ENCODE measurements at regions not wholly inside any gene's neighbourhood (a gene's known extent, or its start where the extent isn't known, plus 50 kb on each side); places are given as distances from the start of the nearest gene placed in this dataset.

GRCh38 chr11:28476864-28477263 is 368.7 kb downstream of the METTL15 start:
- H3K9ac ChIP-seq (ENCODE audit: low read length in 3 of 3), result no peak overlapping the region
- intact Hi-C loops (cut with DNase I), result no loop called here
- H3K4me3 ChIP-seq (ENCODE audit: low read length in 3 of 3), result no peak overlapping the region
- TF ChIP-seq CTCF (IDR thresholded peaks at IDR 0.05; ENCODE audit: borderline replicate concordance, extremely low read depth, insufficient read depth), result no peak
- no peak overlapping the region for H3K27ac ChIP-seq (ENCODE audit: low read depth in 2 of 2, low read length in 2 of 2)
- FAIRE-seq (no peak), DNase-seq (no peak)
- no peaks in the 10 kb centered on the region for H3K9me3 ChIP-seq (ENCODE audit: control insufficient read depth in 2 of 3, insufficient read depth in 1 of 3, low read length in 3 of 3)
- H3K4me1 ChIP-seq (ENCODE audit: control insufficient read depth in 2 of 3, insufficient read depth in 2 of 3, low read depth in 1 of 3, low read length in 3 of 3), result no peaks in the 10 kb centered on the region
- no peaks in the 10 kb centered on the region for H3K27me3 ChIP-seq (ENCODE audit: control insufficient read depth, insufficient read depth, low read length)
- H3K36me3 ChIP-seq (ENCODE audit: control insufficient read depth in 2 of 3, insufficient read depth in 3 of 3, low read length in 3 of 3), result no peaks in the 10 kb centered on the region

GRCh38 chr11:28476049-28476448 is 367.9 kb downstream of the METTL15 start:
- Histone ChIP-seq H3K27me3 (ENCODE audit: control insufficient read depth, insufficient read depth, low read length) (no peaks in the 10 kb centered on the region), H3K9me3 (ENCODE audit: control insufficient read depth in 2 of 3, insufficient read depth in 1 of 3, low read length in 3 of 3) (no peaks in the 10 kb centered on the region), H3K9ac (ENCODE audit: low read length in 3 of 3) (no peak overlapping the region), H3K4me3 (ENCODE audit: low read length in 3 of 3) (no peak overlapping the region), H3K27ac (ENCODE audit: low read depth in 2 of 2, low read length in 2 of 2) (no peak overlapping the region), H3K4me1 (ENCODE audit: control insufficient read depth in 2 of 3, insufficient read depth in 2 of 3, low read depth in 1 of 3, low read length in 3 of 3) (no peaks in the 10 kb centered on the region), H3K36me3 (ENCODE audit: control insufficient read depth in 2 of 3, insufficient read depth in 3 of 3, low read length in 3 of 3) (no peaks in the 10 kb centered on the region)
- intact Hi-C loops (cut with DNase I), result no loop called here
- peak in 1 of 5 donors; percentile 39 for DNase-seq
- FAIRE-seq, result no peak
- TF ChIP-seq CTCF (IDR thresholded peaks at IDR 0.05; ENCODE audit: borderline replicate concordance, extremely low read depth, insufficient read depth), result no peak

DNA sequence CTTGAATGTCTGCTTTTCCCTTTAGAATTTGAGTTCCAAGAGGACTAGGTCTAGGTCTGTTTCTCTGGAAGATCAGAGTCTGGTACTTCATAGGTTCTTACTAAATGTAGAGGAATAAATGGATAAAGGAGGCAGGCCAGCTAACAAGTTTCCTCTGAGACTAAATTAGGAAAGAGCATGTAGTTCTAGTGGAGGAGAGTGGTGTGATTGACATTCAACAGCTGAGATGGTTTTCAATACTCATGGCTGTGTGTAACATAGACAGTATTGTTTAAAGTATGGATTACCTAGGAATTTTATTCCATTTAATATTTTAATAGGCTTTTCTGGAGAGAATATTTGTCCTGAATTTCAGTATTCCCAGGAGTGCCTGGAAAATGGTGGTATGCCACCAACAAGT is 364.7 kb downstream of the METTL15 start:
- Histone ChIP-seq H3K27me3 (ENCODE audit: control insufficient read depth, insufficient read depth, low read length) (no peaks in the 10 kb centered on the region), H3K36me3 (ENCODE audit: control insufficient read depth in 2 of 3, insufficient read depth in 3 of 3, low read length in 3 of 3) (no peaks in the 10 kb centered on the region), H3K9ac (ENCODE audit: low read length in 3 of 3) (no peak overlapping the region), H3K9me3 (ENCODE audit: control insufficient read depth in 2 of 3, insufficient read depth in 1 of 3, low read length in 3 of 3) (no peaks in the 10 kb centered on the region), H3K4me3 (ENCODE audit: low read length in 3 of 3) (no peak overlapping the region), H3K27ac (ENCODE audit: low read depth in 2 of 2, low read length in 2 of 2) (no peak overlapping the region), H3K4me1 (ENCODE audit: control insufficient read depth in 2 of 3, insufficient read depth in 2 of 3, low read depth in 1 of 3, low read length in 3 of 3) (no peaks in the 10 kb centered on the region)
- no peak for FAIRE-seq
- intact Hi-C loops (cut with DNase I), result no loop called here
- DNase-seq, result no peak
- TF ChIP-seq CTCF (IDR thresholded peaks at IDR 0.05; ENCODE audit: borderline replicate concordance, extremely low read depth, insufficient read depth), result no peak

DNA sequence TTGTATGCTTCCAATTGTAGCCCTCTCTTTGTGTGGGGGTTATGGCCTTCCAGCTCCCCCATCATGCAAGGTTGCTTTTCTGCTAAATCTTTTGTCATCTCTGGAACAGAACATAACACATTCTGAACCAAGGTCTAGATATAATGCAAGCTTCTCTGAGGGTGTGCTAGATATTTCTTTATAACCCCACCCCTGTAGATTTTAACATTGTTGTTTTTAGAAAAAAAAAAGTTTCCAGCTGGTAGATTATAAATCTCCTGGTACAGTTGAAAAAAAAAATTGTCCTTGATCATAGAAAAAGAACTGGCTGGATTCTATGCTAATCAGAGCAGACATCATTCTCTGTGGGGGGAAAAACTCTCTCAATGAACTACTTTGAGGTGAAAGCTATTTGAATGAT is 363.3 kb downstream of the METTL15 start:
- DNase-seq (no peak), FAIRE-seq (no peak)
- no peak overlapping the region for H3K4me3 ChIP-seq (ENCODE audit: low read length in 3 of 3)
- no peaks in the 10 kb centered on the region for H3K36me3 ChIP-seq (ENCODE audit: control insufficient read depth in 2 of 3, insufficient read depth in 3 of 3, low read length in 3 of 3)
- H3K9me3 ChIP-seq (ENCODE audit: control insufficient read depth in 2 of 3, insufficient read depth in 1 of 3, low read length in 3 of 3), result no peaks in the 10 kb centered on the region
- intact Hi-C loops (cut with DNase I), result no loop called here
- TF ChIP-seq CTCF (IDR thresholded peaks at IDR 0.05; ENCODE audit: borderline replicate concordance, extremely low read depth, insufficient read depth), result no peak
- H3K27ac ChIP-seq (ENCODE audit: low read depth in 2 of 2, low read length in 2 of 2), result no peak overlapping the region
- H3K9ac ChIP-seq (ENCODE audit: low read length in 3 of 3), result no peak overlapping the region
- no peaks in the 10 kb centered on the region for H3K27me3 ChIP-seq (ENCODE audit: control insufficient read depth, insufficient read depth, low read length)
- H3K4me1 ChIP-seq (ENCODE audit: control insufficient read depth in 2 of 3, insufficient read depth in 2 of 3, low read depth in 1 of 3, low read length in 3 of 3), result no peaks in the 10 kb centered on the region

Measured in kidney (tissue), 13 donors.